Forelimb muscle (tissue), 1 donor: ENCODE measurements at regions not wholly inside any gene's neighbourhood (a gene's known extent, or its start where the extent isn't known, plus 50 kb on each side); places are given as distances from the start of the nearest gene placed in this dataset.

Experiments used
- DNase-seq: peaks from one replicate; pipeline ENCODE4 v3.0.0-alpha.2; 2013; ENCODE audit warnings: low read depth

DNA sequence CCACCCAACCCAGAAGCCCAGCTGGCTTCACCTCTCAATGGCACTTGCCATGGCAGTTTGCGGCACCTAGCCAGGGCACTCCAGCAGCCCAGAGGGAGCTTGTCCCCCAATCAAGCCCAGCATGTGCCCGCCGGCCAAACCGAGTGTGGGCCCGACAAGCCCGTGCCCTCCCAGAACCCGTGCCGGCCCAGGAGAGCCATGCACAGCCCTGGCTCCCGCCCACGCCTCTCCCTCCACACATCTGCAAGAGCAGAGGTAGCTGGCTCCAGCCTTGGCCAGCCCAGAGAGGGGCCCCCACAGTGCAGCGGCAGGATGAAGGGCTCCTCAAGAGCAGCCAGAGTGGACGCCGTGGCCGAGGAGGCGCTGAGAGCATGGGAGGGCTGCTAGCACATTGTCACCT lies 2278.0 kb upstream of the PCDH20 start:
- DNase-seq = no peak

GRCh38 chr13:63691474-63691873 lies 2275.8 kb upstream of the PCDH20 start:
- no peak for DNase-seq

GRCh38 chr13:63690672-63691071 lies 2275.0 kb upstream of the PCDH20 start:
- no peak for DNase-seq

DNA sequence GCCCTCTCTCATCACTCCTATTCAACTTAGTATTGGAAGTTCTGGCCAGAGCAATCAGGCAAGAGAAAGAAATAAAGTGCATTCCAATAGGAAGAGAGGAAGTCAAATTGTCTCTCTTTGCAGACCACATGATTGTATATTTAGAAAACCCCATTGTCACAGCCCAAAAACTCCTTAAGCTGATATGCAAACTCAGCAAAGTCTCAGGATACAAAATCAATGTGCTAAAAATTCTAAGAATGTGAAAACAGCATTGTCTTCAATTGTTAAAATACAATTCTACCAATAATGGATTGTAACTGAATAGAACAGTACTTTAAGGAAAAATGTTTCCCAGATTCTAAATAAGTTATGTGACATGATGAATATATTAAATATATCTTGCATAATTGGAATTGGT lies 2269.2 kb upstream of the PCDH20 start:
- no peak for DNase-seq

GRCh38 chr13:63680704-63681103 lies 2265.1 kb upstream of the PCDH20 start:
- no peak for DNase-seq

- DNase-seq = no peak
These were observed 2255.6 kb upstream of the PCDH20 start for GRCh38 chr13:63671296-63671695.

DNA sequence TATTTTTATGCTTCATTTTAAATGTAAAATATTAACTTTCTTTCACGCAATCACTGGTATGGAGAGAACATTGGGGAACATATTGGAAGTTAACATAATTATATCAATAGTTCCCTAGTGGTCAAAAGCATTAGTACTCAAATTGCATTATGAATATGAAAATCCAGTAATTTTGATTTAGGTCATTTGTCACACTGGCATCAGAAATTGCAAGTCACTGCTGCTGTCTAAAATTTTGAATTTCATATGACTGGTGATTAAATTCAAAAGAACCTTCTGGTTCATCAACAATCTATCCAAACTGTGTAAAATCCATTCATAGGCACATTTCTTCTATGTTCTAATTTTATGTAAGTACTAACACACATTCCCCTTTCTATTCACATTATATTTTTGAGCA lies 2235.7 kb upstream of the PCDH20 start:
- no peak for DNase-seq

DNA sequence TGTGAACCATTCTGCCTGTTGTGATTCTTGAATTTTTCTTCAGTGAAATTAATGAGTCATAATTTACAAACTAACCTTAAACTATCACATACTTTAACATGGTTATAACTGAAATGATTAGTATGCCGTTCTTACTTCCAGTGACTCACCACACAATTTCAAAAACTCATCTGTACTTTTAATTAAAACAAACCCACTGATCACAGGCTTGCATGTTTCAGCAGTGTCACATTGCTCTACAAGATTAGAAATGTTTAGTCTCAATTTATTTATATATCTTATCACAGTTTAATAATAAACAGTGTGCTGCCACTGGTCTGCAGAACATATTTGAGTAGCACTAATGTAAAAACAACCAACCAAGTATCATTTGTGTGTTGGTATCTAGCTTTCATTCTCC lies 2227.9 kb upstream of the PCDH20 start:
- no peak for DNase-seq

GRCh38 chr13:63636316-63636993 lies 2220.8 kb upstream of the PCDH20 start:
- peak; percentile 20 for DNase-seq

- DNase-seq = no peak
These were observed 2216.7 kb upstream of the PCDH20 start for GRCh38 chr13:63632321-63632720.

- no peak for DNase-seq
These were observed 2215.4 kb upstream of the PCDH20 start for GRCh38 chr13:63631006-63631405.

DNA sequence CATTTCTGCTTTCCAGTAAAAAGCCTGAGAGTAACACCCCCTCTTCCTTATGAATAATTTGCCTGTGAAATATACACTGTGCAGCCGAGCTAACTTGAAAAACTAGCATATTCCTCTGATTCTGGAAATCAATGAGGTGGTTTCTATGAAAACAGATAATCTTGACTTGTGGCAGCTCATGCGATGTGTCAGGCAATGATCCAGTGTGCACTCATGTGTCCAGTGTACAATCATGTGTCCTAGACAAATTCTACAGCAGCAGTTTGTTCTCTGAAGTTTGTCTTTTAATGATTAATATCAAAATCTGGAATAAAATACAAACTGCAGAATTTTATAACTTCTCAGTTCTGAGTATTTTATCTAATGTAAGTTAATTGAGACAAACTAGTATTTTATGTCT lies 2213.9 kb upstream of the PCDH20 start:
- no peak for DNase-seq

- DNase-seq = no peak
These were observed 2212.7 kb upstream of the PCDH20 start for GRCh38 chr13:63628310-63628709.

DNA sequence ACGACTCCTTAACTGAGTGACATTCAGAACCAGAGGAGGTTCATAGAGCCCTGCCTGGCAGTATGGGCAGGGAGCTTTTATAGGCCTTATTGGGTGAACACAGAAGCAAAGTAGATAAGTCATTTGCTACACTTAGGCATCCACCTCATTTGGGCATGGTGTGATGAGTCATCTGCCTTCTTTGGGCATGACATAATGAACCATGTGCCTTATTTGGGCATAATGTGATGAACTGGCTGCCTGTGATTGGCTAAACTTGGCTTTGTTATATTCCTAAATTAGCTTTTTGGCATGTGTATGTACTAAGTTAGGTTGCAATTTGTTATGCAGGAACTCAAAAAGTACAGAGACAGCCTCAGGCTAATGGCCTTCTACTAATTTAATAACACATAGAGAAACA lies 2210.2 kb upstream of the PCDH20 start:
- DNase-seq = no peak

DNA sequence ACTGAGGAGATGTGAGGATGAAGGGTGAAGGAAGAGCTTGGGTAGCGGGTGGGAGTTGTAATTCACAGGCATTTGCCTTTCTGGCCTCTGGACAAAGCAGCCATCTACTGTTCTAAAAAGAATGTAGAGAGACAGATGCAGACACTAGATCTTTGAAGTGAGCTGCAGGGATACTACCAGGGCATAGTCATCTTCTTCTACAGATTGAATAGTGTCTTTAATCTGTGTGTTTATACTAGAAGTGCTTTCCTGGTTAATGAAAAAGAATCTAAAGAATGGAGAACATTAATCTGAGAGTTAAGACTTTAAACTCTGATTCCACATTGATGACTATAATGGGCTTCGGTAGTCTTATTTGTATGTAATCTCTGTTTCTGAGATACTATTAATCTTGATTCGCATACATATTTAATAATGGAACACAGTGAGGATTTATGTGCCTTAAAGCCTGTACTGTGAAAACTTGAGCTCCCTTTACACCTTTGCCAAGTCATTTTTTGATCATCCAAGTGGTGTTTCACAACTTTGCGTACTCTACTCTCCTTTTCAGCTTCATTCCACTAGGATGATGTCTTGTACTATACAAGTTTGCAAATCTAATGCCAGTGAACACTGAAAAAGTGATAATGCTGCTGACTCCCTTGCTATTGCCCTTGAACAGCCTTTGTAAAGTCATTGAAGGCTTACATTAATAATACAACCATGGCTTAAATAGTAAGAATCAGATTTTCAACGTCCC lies 2199.4 kb upstream of the PCDH20 start:
- no peak for DNase-seq

DNA sequence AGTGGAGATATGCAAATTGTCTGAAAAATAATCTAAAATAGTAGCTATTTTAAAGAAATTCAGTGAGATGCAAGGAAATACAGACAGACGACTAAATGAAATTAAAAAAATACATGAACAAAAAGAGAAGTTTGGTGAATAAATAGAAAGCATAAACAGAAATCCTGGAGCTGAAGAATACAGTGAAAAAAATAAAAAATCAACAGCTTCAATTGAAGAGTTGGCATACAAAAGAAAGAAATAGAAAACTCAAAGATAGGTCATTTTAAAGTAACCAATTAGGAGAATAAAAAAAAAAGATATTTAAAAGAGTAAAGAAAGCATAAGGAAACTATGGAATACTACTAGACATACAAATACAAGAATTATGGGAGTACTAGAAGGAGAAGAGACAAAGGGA lies 2191.5 kb upstream of the PCDH20 start:
- DNase-seq = no peak

DNA sequence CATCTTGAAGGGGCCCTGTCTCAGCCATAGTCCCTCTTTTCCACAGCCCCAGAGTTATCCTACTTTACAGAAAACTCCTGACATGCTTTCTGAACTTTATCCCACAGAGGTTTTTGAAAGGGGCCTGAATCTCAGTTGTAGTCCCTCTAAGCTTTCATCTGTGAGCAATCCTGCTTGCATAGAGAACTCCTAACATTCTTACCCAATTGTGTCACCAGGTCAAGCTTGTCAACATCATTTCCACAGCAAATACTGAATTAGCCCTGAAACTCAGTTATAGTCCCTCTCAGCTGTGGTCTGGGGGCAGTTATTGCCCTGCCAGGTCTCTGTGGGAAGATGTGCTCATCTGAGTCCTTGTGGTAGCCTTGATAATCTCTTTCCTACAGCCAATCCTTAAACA lies 2190.3 kb upstream of the PCDH20 start:
- DNase-seq = no peak

DNA sequence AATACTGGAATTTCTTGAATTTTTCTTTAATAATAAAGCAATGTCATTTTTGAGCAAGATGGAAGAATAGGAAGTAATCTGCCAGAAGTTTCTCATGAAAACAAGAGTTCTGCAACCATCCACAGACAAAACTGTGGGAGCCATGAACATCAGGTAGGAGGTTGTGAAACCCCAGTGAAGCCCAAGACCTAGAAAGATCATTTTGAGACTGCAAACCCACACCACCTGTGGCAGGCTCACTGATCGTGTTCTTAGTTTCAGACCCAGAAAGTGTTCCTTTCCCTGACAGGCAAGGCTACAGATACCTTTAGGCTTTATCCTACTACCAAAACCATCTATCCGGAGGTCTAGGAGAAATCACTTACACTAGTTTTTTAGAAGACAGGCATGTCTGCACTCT lies 2189.8 kb upstream of the PCDH20 start:
- no peak for DNase-seq

- no peak for DNase-seq
These were observed 2180.2 kb upstream of the PCDH20 start for GRCh38 chr13:63595811-63596210.

GRCh38 chr13:63586467-63586866 lies 2170.8 kb upstream of the PCDH20 start:
- DNase-seq = no peak

GRCh38 chr13:63578796-63579195 lies 2163.1 kb upstream of the PCDH20 start:
- no peak for DNase-seq

DNA sequence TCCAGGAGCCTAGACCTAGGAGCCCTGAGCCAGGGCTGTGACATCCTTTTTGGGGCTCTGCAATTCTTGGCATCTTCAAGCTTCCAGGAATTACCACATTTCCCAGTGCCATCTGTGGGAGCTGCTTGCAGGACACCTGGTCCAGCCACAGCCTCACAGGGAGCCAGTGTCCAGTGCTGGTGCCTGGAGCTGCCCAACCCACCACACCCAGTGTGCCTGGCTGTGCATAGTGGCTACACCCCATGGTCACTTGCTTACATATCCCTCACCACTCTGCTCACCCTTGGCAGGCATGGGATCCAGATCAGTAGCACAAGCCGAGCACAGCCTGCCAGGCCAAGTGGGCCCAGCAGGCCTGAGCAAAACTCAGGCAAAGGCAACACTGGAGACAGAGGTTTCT lies 2151.4 kb upstream of the PCDH20 start:
- no peak for DNase-seq

DNA sequence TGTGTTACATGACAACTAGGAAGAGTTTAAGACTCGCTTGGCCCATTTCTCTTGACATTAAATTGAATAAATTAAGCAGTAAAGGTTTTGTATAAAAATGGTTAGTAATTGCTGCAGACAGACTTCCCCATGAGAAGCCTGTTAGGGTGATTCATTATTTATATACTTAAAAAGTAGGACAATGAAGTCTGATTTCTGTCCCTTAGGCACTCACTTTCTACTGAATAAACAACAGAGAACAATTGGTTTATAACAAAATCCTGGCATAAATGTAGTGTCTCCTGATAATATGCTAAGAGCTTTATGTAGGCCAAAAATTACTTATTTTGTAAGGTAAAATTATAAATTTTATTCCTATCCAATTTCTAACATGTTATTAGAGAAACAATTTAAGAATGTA lies 2138.5 kb upstream of the PCDH20 start:
- no peak for DNase-seq

DNA sequence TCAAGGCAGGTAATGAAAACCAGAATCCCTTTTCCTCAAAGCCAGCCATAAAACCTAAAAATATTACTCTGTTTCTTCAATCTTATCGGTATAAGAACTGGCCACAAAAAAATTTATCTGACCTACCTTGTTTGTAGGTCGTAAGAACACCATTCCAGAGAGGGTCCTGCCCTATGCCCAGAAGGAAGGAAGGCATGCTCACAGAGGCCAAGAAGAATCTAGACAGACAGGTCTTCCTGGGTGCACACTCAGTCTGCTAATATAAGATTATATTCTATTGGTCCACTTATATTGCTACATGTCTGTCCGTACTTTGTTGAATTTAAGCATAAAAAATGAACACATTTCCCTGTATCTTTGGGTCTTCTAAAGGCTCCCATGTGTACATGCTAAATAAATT lies 2136.1 kb upstream of the PCDH20 start:
- DNase-seq = no peak
